ENCODE measurements at regions not wholly inside any gene's neighbourhood (a gene's known extent, or its start where the extent isn't known, plus 50 kb on each side); places are given as distances from the start of the nearest gene placed in this dataset.

DNA sequence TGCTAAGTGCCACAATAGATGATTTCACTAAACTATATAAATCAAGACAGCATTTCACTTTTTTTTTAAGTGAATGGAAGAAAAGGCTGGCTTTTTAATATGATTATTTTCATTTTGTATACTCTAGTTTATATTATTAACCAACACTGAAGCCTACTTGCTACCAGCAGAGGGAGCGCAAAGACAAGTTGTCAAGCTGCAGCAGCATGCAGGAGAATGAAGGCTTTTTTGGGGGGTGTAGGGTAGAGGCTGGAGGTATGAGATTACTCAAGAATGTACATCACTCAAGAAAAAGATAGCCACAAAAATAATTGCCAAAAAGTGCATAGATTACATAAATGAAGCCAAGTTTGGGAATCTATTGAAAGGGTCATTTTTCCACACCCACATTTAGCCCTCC lies 519.5 kb downstream of the FGF13 start:
- intact Hi-C loops (cut with micrococcal nuclease) (loop anchor here (1.0 kb wide), 1 partner anchor 553 kb away; no protein-coding TSS in a partner anchor), in situ Hi-C loops (cut with MboI) (loop anchor here (25.0 kb wide), 1 partner anchor 545 kb away; no protein-coding TSS in a partner anchor)
- peak; percentile 26 to 57 (median 29); a peak in 3 of 6 replicates for TF ChIP-seq CTCF (IDR thresholded peaks at IDR 0.05 in 2 of 3, conservative IDR thresholded peaks at IDR 0.05 in 1 of 3; ENCODE audit: insufficient read depth in 2 of 3, low read depth in 1 of 3, low read length in 3 of 3)
- no peak for TF ChIP-seq HMGN3 (IDR thresholded peaks at IDR 0.05; ENCODE audit: borderline replicate concordance, extremely low read depth, insufficient read length, low read depth, low read length)
- TF ChIP-seq ARID1B (IDR thresholded peaks at IDR 0.05): no peak
- TF ChIP-seq ZFX (CRISPR knock-in tag; IDR thresholded peaks at IDR 0.05): no peak
- TF ChIP-seq, protein P1, sequence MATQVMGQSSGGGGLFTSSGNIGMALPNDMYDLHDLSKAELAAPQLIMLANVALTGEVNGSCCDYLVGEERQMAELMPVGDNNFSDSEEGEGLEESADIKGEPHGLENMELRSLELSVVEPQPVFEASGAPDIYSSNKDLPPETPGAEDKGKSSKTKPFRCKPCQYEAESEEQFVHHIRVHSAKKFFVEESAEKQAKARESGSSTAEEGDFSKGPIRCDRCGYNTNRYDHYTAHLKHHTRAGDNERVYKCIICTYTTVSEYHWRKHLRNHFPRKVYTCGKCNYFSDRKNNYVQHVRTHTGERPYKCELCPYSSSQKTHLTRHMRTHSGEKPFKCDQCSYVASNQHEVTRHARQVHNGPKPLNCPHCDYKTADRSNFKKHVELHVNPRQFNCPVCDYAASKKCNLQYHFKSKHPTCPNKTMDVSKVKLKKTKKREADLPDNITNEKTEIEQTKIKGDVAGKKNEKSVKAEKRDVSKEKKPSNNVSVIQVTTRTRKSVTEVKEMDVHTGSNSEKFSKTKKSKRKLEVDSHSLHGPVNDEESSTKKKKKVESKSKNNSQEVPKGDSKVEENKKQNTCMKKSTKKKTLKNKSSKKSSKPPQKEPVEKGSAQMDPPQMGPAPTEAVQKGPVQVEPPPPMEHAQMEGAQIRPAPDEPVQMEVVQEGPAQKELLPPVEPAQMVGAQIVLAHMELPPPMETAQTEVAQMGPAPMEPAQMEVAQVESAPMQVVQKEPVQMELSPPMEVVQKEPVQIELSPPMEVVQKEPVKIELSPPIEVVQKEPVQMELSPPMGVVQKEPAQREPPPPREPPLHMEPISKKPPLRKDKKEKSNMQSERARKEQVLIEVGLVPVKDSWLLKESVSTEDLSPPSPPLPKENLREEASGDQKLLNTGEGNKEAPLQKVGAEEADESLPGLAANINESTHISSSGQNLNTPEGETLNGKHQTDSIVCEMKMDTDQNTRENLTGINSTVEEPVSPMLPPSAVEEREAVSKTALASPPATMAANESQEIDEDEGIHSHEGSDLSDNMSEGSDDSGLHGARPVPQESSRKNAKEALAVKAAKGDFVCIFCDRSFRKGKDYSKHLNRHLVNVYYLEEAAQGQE (IDR thresholded peaks at IDR 0.05; ENCODE audit: borderline replicate concordance): peak; percentile 14; the same call in 1 of the 2 replicates
- TF ChIP-seq, protein P1 (CRISPR knock-in tag; IDR thresholded peaks at IDR 0.05; ENCODE audit: low read depth): no peak
- TF ChIP-seq ZNF143 (CRISPR knock-in tag; IDR thresholded peaks at IDR 0.05): no peak
- no peak for TF ChIP-seq CHAMP1 (IDR thresholded peaks at IDR 0.05)
- peak; percentile 49 to 57 for TF ChIP-seq RAD21 (CRISPR knock-in tag; conservative IDR thresholded peaks at IDR 0.05 in 1 of 2, IDR thresholded peaks at IDR 0.05 in 1 of 2)
- TF ChIP-seq SMC3 (conservative IDR thresholded peaks at IDR 0.05; ENCODE audit: insufficient read depth, low read depth, low read length): peak; percentile 32; the same call in 1 of the 2 replicates

More for the DNA sequence above, 519.5 kb downstream of the FGF13 start:
- ATAC-seq: peak; percentile 66; the same call in 1 of the 3 replicates
- H3K27ac ChIP-seq (ENCODE audit: extremely low read depth, low read depth, low read length): no peak overlapping the region
- peak; percentile 10 to 37 (median 20) for DNase-seq (ENCODE audit: extremely low read depth in 1 of 4, low spot score in 3 of 4)
- H4K20me1 ChIP-seq (replicated peaks; ENCODE audit: control insufficient read depth, insufficient read depth, low read length): no peaks in the 10 kb centered on the region
- CTCF ChIA-PET (ENCODE audit: low intra/inter-chr PET ratio): no interaction called here
- no peak overlapping the region for H2AFZ ChIP-seq (ENCODE audit: low read depth, low read length)
- H3K27me3 ChIP-seq (ENCODE audit: control insufficient read depth in 2 of 2, insufficient read depth in 2 of 2, low read length in 2 of 2): no peaks in the 10 kb centered on the region
- no peak overlapping the region for H3K4me2 ChIP-seq (ENCODE audit: insufficient read depth, low read length)
- H3K9me1 ChIP-seq (ENCODE audit: control insufficient read depth, insufficient read depth, low read length): no peaks in the 10 kb centered on the region
- no TSS peak for BruUV-seq (replicated peaks)
- H3K4me1 ChIP-seq (replicated peaks in 1 of 2; ENCODE audit: control insufficient read depth in 2 of 2, insufficient read depth in 2 of 2, low read length in 2 of 2): no peaks in the 10 kb centered on the region
- 11% methylated on average over 1 of the region's 1 CpG for WGBS (ENCODE audit: insufficient coverage, low coverage, missing lambda C conversion rate)
- no peaks in the 10 kb centered on the region for H3K36me3 ChIP-seq (ENCODE audit: control insufficient read depth, insufficient read depth, low read length)
- no peaks in the 10 kb centered on the region for H3K79me2 ChIP-seq (ENCODE audit: control insufficient read depth, insufficient read depth, low read length)
- no peaks in the 10 kb centered on the region for H3K9me3 ChIP-seq (replicated peaks; ENCODE audit: control insufficient read depth, insufficient read depth, low read depth, low read length)
- no peak for FAIRE-seq
- H3K9ac ChIP-seq (ENCODE audit: insufficient read depth in 1 of 2, low read depth in 2 of 2, low read length in 2 of 2): no peak overlapping the region
- no peak overlapping the region for H3K4me3 ChIP-seq
- POLR2A ChIA-PET: no interaction called here

Measured in K562 (cell line).